ENCODE measurements at regions not wholly inside any gene's neighbourhood (a gene's known extent, or its start where the extent isn't known, plus 50 kb on each side); places are given as distances from the start of the nearest gene placed in this dataset.

DNA sequence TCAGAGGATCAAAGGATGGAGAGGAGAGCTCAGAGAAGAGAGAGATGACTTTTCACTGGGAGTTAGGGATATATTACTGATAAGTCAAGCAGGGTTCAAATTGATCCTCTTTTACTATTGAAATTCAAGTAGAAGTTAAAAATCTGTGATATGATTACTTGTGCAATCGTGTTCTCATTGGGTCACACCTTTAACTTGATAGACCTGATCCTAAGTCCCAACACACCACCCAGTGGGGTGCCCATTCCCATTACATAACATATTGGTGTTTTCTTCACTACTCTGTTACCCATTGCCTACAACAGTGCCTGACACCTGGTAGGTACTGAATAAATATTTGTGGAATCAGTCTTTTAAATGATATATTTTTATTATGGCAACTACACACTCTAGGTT lies 66.4 kb upstream of the PICALM start:
- TF ChIP-seq, protein P1, sequence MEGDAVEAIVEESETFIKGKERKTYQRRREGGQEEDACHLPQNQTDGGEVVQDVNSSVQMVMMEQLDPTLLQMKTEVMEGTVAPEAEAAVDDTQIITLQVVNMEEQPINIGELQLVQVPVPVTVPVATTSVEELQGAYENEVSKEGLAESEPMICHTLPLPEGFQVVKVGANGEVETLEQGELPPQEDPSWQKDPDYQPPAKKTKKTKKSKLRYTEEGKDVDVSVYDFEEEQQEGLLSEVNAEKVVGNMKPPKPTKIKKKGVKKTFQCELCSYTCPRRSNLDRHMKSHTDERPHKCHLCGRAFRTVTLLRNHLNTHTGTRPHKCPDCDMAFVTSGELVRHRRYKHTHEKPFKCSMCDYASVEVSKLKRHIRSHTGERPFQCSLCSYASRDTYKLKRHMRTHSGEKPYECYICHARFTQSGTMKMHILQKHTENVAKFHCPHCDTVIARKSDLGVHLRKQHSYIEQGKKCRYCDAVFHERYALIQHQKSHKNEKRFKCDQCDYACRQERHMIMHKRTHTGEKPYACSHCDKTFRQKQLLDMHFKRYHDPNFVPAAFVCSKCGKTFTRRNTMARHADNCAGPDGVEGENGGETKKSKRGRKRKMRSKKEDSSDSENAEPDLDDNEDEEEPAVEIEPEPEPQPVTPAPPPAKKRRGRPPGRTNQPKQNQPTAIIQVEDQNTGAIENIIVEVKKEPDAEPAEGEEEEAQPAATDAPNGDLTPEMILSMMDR (IDR thresholded peaks at IDR 0.05), result no peak
- TF ChIP-seq POLR2A (IDR thresholded peaks at IDR 0.05), result no peak

Measured in gastroesophageal sphincter (tissue), 3 donors.